PC-9 (cell line): ENCODE measurements at regions not wholly inside any gene's neighbourhood (a gene's known extent, or its start where the extent isn't known, plus 50 kb on each side); places are given as distances from the start of the nearest gene placed in this dataset.

Experiments
- BruUV-seq: library from RNA; stranded (reverse); fragments of 400-500 nt; replicated peaks from 2 replicates; lab custom pipeline; 2021; lab: Mats Ljungman, UMichigan
- CTCF ChIA-PET: fragments of 300-600 bp; sonication (Branson Sonifier 250); formaldehyde crosslinking; loops from one replicate; lab custom pipeline; 2022; ENCODE audit warnings: antibody characterized with exemption; lab: Charles Lee
- POLR2A ChIA-PET: fragments of 300-600 bp; sonication (Branson Sonifier 250); formaldehyde crosslinking; loops from one replicate; lab custom pipeline; 2022; ENCODE audit warnings: antibody characterized with exemption; ENCODE audit not compliant: unreplicated experiment; lab: Charles Lee
- DNase-seq, 2 experiments: peaks; one replicate each; pipeline versions ENCODE4 v3.0.0 to v3.0.0-alpha.2; 2015 to 2022; ENCODE audit warnings: mixed read lengths in 1 of 2
- H2AFZ ChIP-seq: fragments of 200-600 bp; sonication (generic); 2 replicates; pipeline ENCODE4 v1.8.1; 2017; ENCODE audit warnings: antibody characterized with exemption
- H3F3A ChIP-seq: fragments of 200-600 bp; sonication (generic); 2 replicates; pipeline ENCODE4 v1.8.1; 2017; ENCODE audit warnings: antibody characterized with exemption, mild to moderate bottlenecking, low read depth; ENCODE audit not compliant: insufficient read depth
- H3K27ac ChIP-seq: fragments of 200-600 bp; sonication (generic); 2 replicates; pipeline ENCODE4 v1.6.1; 2016; ENCODE audit warnings: mixed run types
- H3K27me3 ChIP-seq: fragments of 200-600 bp; sonication (generic); 2 replicates; pipeline ENCODE4 v1.6.1; 2016; ENCODE audit warnings: low read depth, mixed run types; ENCODE audit not compliant: insufficient read depth
- H3K36me3 ChIP-seq: fragments of 200-600 bp; sonication (generic); 2 replicates; pipeline ENCODE4 v1.6.1; 2016; ENCODE audit warnings: low read depth, mixed run types
- H3K4me1 ChIP-seq: fragments of 200-600 bp; sonication (generic); replicated peaks from 2 replicates; pipeline ENCODE4 v1.6.1; 2016; ENCODE audit warnings: mixed run types; ENCODE audit not compliant: insufficient read depth
- H3K4me2 ChIP-seq: fragments of 200-600 bp; sonication (generic); 2 replicates; pipeline ENCODE4 v1.6.1; 2017; ENCODE audit warnings: mixed run types
- H3K4me3 ChIP-seq: fragments of 200-600 bp; sonication (generic); 2 replicates; pipeline ENCODE4 v1.6.1; 2016; ENCODE audit warnings: mixed run types
- H3K79me2 ChIP-seq: fragments of 200-600 bp; sonication (generic); 2 replicates; pipeline ENCODE4 v1.6.1; 2017; ENCODE audit warnings: low read depth, mixed run types
- H3K9me2 ChIP-seq: fragments of 200-600 bp; sonication (generic); 2 replicates; pipeline ENCODE4 v1.8.1; 2017; ENCODE audit warnings: mild to moderate bottlenecking; ENCODE audit not compliant: insufficient read depth
- H3K9me3 ChIP-seq: fragments of 200-600 bp; sonication (generic); 2 replicates; pipeline ENCODE4 v1.8.1; 2016; ENCODE audit warnings: low read depth; ENCODE audit not compliant: insufficient read depth
- H4K20me1 ChIP-seq: fragments of 200-600 bp; sonication (generic); 2 replicates; pipeline ENCODE4 v1.8.1; 2017; ENCODE audit not compliant: insufficient read depth
- CTCF ChIP-seq: fragments of 200-600 bp; sonication (generic); conservative IDR thresholded peaks from 2 replicates; pipeline ENCODE4 v1.6.1; 2017; ENCODE audit warnings: mixed run types, antibody characterized with exemption, mild to moderate bottlenecking, moderate library complexity
- EZH2 ChIP-seq: fragments of 200-600 bp; sonication (generic); IDR thresholded peaks from 2 replicates; pipeline ENCODE4 v1.8.0; 2017; ENCODE audit warnings: antibody characterized with exemption, low read depth
- intact Hi-C: fragments of 100-400 bp; cut with micrococcal nuclease; formaldehyde crosslinking; loops from one replicate; pipeline ENCODE4 v1.10.0; 2022; ENCODE audit not compliant: unreplicated experiment

DNA sequence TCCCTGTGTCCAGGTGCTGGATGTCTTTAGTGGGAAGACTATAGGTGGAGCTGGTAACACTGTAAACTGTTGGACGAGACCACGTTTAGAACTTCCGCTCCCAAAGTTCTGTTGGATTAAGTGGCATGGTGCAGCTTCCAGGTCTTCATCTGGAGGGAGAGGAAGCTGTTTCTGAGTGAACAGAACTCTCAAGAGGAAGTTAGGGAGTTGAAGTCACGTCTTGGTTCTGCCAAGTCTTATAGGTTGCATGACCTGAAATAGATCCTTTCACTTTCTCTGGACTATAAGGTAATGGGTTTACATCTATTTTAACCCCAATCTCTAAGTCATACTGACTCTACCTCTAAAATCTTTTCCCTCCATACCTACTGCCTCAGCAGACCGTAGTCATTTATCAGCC, 97.4 kb upstream of the TNR start:
- TF ChIP-seq CTCF (no peak), EZH2 (no peak)
- H3K4me2 ChIP-seq, result no peak overlapping the region
- peaks cover 4% of the 10 kb centered on the region; the same call in 1 of the 2 replicates for H3K27me3 ChIP-seq
- no peak overlapping the region for H3K4me3 ChIP-seq
- no TSS peak for BruUV-seq
- H3K9me2 ChIP-seq, result no peaks in the 10 kb centered on the region
- no peaks in the 10 kb centered on the region; the same call in 1 of the 2 replicates for H3K4me1 ChIP-seq
- ChIA-PET POLR2A (interaction anchor here (0.6 kb wide), 1 partner anchor 367 kb away, joined by 6 read pairs; no protein-coding TSS in a partner anchor), CTCF (no interaction called here)
- H2AFZ ChIP-seq, result no peak overlapping the region
- H3K36me3 ChIP-seq, result no peaks in the 10 kb centered on the region
- H3F3A ChIP-seq, result no peaks in the 10 kb centered on the region
- intact Hi-C loops, result no loop called here
- no peaks in the 10 kb centered on the region for H4K20me1 ChIP-seq
- no peaks in the 10 kb centered on the region for H3K9me3 ChIP-seq
- DNase-seq, result no peak
- no peaks in the 10 kb centered on the region for H3K79me2 ChIP-seq
- no peak overlapping the region for H3K27ac ChIP-seq

GRCh38 chr1:175839779-175840669, 96.6 kb upstream of the TNR start:
- no peak overlapping the region for H3K27ac ChIP-seq
- CTCF ChIA-PET, result no interaction called here
- intact Hi-C loops, result no loop called here

DNA sequence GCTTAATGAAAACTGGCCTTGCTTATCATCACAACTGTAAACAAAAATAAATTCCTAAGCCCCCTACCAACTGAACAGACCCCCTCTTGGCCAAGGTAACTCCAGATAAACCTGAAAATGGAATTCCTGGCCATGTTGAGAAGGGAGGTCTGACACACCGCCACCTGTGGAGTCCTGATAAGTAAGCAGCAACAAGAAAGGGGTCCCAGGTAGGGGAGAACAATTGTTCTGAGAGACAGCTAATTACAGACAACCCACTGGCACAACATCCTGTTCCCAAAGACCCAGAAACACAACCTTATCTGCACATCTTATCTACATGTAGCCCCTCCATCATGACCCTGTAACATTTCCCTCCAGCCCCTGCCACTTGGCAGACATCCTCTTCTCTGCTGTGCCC, 91.2 kb upstream of the TNR start:
- intact Hi-C loops, result no loop called here
- BruUV-seq, result no TSS peak
- H3K4me3 ChIP-seq, result no peak overlapping the region
- no peaks in the 10 kb centered on the region for H3K9me3 ChIP-seq
- no peaks in the 10 kb centered on the region for H3K9me2 ChIP-seq
- DNase-seq, result no peak
- no peaks in the 10 kb centered on the region for H4K20me1 ChIP-seq
- H3K27me3 ChIP-seq, result no peaks in the 10 kb centered on the region; the same call in 1 of the 2 replicates
- no peaks in the 10 kb centered on the region for H3K79me2 ChIP-seq
- no peak overlapping the region for H3K27ac ChIP-seq
- ChIA-PET POLR2A (no interaction called here), CTCF (no interaction called here)
- H3K36me3 ChIP-seq, result no peaks in the 10 kb centered on the region
- H3K4me1 ChIP-seq, result no peaks in the 10 kb centered on the region
- H2AFZ ChIP-seq, result no peak overlapping the region
- no peak for TF ChIP-seq CTCF
- TF ChIP-seq EZH2, result no peak
- H3F3A ChIP-seq, result no peaks in the 10 kb centered on the region
- H3K4me2 ChIP-seq, result no peak overlapping the region

More at GRCh38 chr1:175839779-175840669, 96.6 kb upstream of the TNR start:
- Histone ChIP-seq H3K4me3 (no peak overlapping the region), H3F3A (no peaks in the 10 kb centered on the region), H3K27me3 (peaks cover 4% of the 10 kb centered on the region; the same call in 1 of the 2 replicates), H2AFZ (no peak overlapping the region), H3K9me3 (no peaks in the 10 kb centered on the region), H4K20me1 (no peaks in the 10 kb centered on the region), H3K4me1 (no peaks in the 10 kb centered on the region; the same call in 1 of the 2 replicates), H3K9me2 (no peaks in the 10 kb centered on the region), H3K4me2 (no peak overlapping the region), H3K36me3 (no peaks in the 10 kb centered on the region), H3K79me2 (no peaks in the 10 kb centered on the region)
- peak in 1 of 2 experiments; percentile 47 for DNase-seq
- POLR2A ChIA-PET, result interaction anchor here (0.6 kb wide), 1 partner anchor 368 kb away, joined by 6 read pairs; no protein-coding TSS in a partner anchor
- TF ChIP-seq CTCF (no peak), EZH2 (no peak)
- no TSS peak for BruUV-seq
